ENCODE measurements at regions not wholly inside any gene's neighbourhood (a gene's known extent, or its start where the extent isn't known, plus 50 kb on each side); places are given as distances from the start of the nearest gene placed in this dataset.

DNA sequence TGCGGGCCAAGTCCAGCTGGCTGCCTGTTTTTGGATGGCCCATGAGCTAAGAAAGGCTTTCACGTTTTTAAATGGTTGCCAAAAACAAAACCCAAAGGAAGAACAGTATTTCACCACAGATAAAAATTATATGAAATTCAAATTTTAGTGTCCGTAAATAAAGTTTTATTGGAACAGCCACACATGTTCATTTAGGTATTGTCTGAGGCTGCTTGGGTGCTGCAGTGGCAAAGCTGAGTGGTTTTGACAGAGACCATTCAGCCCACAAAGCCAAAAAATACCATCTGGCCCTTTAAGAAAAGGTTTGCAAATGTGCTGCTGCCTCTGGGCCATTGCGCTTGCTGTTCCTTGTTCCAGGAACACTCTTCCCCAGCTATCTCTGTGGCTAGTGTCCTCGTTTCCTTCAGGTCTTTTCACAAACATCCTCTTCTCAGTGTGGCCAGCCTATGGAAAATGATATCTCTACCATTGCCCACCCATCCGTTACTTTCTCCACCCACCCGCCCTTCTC lies 232.9 kb upstream of the CIBAR2 start:
- no peaks in the 10 kb centered on the region for H3K9me3 Mint-ChIP-seq
- peaks cover 32% of the 10 kb centered on the region for H3K4me1 Mint-ChIP-seq
- H3K27me3 Mint-ChIP-seq (ENCODE audit: low read depth) = peaks cover 10% of the 10 kb centered on the region
- no peak overlapping the region for H3K4me3 Mint-ChIP-seq
- no peak overlapping the region for H3K27ac Mint-ChIP-seq
- H3K36me3 Mint-ChIP-seq (ENCODE audit: low read depth) = peaks cover 3% of the 10 kb centered on the region
- no peak for TF ChIP-seq CTCF (IDR thresholded peaks at IDR 0.05; ENCODE audit: unreplicated experiment in 3 of 3)

GRCh38 chr16:85346404-85347212 lies 234.3 kb upstream of the CIBAR2 start:
- H3K4me1 Mint-ChIP-seq = peaks cover 46% of the 10 kb centered on the region
- peaks cover 3% of the 10 kb centered on the region for H3K36me3 Mint-ChIP-seq (ENCODE audit: low read depth)
- H3K9me3 Mint-ChIP-seq = no peaks in the 10 kb centered on the region
- peaks cover 10% of the 10 kb centered on the region for H3K27me3 Mint-ChIP-seq (ENCODE audit: low read depth)
- no peak for TF ChIP-seq CTCF (IDR thresholded peaks at IDR 0.05; ENCODE audit: unreplicated experiment in 3 of 3)
- H3K27ac Mint-ChIP-seq = peak overlapping the region in 1 of 3 experiments; percentile 43
- H3K4me3 Mint-ChIP-seq = no peak overlapping the region

DNA sequence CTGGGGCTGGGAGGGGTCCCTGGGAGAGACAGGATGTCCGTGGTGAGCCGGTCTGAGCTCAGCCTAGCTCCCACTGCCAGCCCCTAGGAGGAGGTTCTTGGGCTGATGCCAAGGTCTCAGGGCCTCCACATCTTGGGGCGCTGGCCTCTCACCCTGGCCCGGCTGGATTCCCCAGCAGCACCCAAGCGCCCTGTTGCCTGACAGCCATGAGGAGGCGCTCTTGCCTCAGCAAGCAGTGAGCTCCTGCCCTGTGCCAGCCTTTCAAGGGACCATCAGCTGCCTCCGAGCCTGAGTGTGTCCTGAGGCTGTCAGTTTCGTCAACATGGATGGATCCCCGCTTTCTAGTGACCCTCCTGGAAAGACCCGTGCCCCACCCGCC lies 234.9 kb upstream of the CIBAR2 start:
- H3K4me1 Mint-ChIP-seq = peaks cover 49% of the 10 kb centered on the region
- no peaks in the 10 kb centered on the region for H3K9me3 Mint-ChIP-seq
- TF ChIP-seq CTCF (IDR thresholded peaks at IDR 0.05; ENCODE audit: unreplicated experiment in 3 of 3) = peak in 2 of 3 experiments; percentile 20 to 28
- peaks cover 3% of the 10 kb centered on the region for H3K36me3 Mint-ChIP-seq (ENCODE audit: low read depth)
- H3K4me3 Mint-ChIP-seq = no peak overlapping the region
- H3K27me3 Mint-ChIP-seq (ENCODE audit: low read depth) = peaks cover 10% of the 10 kb centered on the region
- H3K27ac Mint-ChIP-seq = no peak overlapping the region

- Mint-ChIP-seq H3K4me1 (peaks cover 54% of the 10 kb centered on the region), H3K27me3 (ENCODE audit: low read depth) (peaks cover 4% of the 10 kb centered on the region), H3K27ac (no peak overlapping the region), H3K36me3 (ENCODE audit: low read depth) (peaks cover 3% of the 10 kb centered on the region), H3K4me3 (no peak overlapping the region), H3K9me3 (no peaks in the 10 kb centered on the region)
- TF ChIP-seq CTCF (IDR thresholded peaks at IDR 0.05; ENCODE audit: unreplicated experiment in 3 of 3) = no peak
Measured at GRCh38 chr16:85348065-85348840, 236.0 kb upstream of the CIBAR2 start.

GRCh38 chr16:85348911-85349334 lies 236.7 kb upstream of the CIBAR2 start:
- peaks cover 60% of the 10 kb centered on the region for H3K4me1 Mint-ChIP-seq
- no peak overlapping the region for H3K4me3 Mint-ChIP-seq
- H3K27me3 Mint-ChIP-seq (ENCODE audit: low read depth) = peaks cover 4% of the 10 kb centered on the region
- peak overlapping the region in 1 of 3 experiments; percentile 85 for H3K27ac Mint-ChIP-seq
- no peaks in the 10 kb centered on the region for H3K9me3 Mint-ChIP-seq
- H3K36me3 Mint-ChIP-seq (ENCODE audit: low read depth) = peaks cover 4% of the 10 kb centered on the region
- TF ChIP-seq CTCF (IDR thresholded peaks at IDR 0.05; ENCODE audit: unreplicated experiment in 3 of 3) = no peak

Data from nephron (organoid).